GM10248 (cell line): ENCODE measurements at regions not wholly inside any gene's neighbourhood (a gene's known extent, or its start where the extent isn't known, plus 50 kb on each side); places are given as distances from the start of the nearest gene placed in this dataset.
"Not testable (repeated sequence)": the region's sequence is repeated elsewhere in the genome, so short reads cannot be mapped to it uniquely, and the experiment has no call there.

ENCODE experiments used
- CTCF ChIA-PET: fragments of 300-600 bp; sonication (Branson Sonifier 250); formaldehyde crosslinking; extraction: SDS; loops from one replicate; lab custom pipeline; 2021; ENCODE audit warnings: antibody characterized with exemption; lab: Yijun Ruan, JAX
- POLR2A ChIA-PET: fragments of 350-650 bp; sonication (Branson Sonifier 250); formaldehyde crosslinking; extraction: SDS; loops from one replicate; lab custom pipeline; 2020; ENCODE audit warnings: antibody characterized with exemption; lab: Yijun Ruan, JAX
- DNase-seq: peaks from one replicate; pipeline ENCODE4 v3.0.0; 2012; ENCODE audit errors: extremely low spot score
- TF ChIP-seq, protein P1 (sequence below): IDR thresholded peaks from 2 replicates; pipeline ENCODE4 v1.5.1; 2012; ENCODE audit warnings: mild to moderate bottlenecking, low read depth; ENCODE audit errors: extremely low read depth, missing control alignments, control extremely low read depth

DNA sequence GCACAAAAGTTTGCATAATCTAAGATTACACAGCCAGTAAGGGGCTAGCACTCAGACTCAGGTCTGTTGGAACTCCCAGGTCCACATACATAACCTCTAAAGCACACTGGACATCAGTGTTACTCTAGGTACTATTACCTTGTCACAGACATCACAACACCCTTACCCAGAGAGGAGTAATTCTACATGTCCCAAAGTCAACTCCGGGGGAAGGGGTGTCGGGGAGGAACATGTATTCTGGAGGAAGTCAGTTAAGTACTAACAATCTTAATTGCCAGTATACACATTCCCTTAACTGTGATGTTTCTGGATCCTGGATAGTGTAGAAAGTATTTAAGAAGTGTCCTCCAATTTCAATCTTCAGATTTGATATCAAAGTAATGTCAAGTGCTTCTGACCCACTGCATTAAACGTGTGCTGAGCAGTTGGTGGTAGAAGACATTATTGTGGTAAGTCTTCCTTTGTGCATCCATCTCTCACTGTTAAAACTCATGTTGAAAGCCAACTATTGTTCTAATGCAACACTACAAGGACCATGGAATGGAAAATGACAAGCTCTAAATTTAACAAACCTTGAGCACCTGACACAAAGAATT lies 155.4 kb downstream of the CRPPA start:
- CTCF ChIA-PET: interaction anchor here (1.3 kb wide), 1 partner anchor 13 kb away, joined by 3 read pairs; no protein-coding TSS in a partner anchor
- DNase-seq: no peak
- TF ChIP-seq, protein P1, sequence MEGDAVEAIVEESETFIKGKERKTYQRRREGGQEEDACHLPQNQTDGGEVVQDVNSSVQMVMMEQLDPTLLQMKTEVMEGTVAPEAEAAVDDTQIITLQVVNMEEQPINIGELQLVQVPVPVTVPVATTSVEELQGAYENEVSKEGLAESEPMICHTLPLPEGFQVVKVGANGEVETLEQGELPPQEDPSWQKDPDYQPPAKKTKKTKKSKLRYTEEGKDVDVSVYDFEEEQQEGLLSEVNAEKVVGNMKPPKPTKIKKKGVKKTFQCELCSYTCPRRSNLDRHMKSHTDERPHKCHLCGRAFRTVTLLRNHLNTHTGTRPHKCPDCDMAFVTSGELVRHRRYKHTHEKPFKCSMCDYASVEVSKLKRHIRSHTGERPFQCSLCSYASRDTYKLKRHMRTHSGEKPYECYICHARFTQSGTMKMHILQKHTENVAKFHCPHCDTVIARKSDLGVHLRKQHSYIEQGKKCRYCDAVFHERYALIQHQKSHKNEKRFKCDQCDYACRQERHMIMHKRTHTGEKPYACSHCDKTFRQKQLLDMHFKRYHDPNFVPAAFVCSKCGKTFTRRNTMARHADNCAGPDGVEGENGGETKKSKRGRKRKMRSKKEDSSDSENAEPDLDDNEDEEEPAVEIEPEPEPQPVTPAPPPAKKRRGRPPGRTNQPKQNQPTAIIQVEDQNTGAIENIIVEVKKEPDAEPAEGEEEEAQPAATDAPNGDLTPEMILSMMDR: no peak
- POLR2A ChIA-PET: no interaction called here

DNA sequence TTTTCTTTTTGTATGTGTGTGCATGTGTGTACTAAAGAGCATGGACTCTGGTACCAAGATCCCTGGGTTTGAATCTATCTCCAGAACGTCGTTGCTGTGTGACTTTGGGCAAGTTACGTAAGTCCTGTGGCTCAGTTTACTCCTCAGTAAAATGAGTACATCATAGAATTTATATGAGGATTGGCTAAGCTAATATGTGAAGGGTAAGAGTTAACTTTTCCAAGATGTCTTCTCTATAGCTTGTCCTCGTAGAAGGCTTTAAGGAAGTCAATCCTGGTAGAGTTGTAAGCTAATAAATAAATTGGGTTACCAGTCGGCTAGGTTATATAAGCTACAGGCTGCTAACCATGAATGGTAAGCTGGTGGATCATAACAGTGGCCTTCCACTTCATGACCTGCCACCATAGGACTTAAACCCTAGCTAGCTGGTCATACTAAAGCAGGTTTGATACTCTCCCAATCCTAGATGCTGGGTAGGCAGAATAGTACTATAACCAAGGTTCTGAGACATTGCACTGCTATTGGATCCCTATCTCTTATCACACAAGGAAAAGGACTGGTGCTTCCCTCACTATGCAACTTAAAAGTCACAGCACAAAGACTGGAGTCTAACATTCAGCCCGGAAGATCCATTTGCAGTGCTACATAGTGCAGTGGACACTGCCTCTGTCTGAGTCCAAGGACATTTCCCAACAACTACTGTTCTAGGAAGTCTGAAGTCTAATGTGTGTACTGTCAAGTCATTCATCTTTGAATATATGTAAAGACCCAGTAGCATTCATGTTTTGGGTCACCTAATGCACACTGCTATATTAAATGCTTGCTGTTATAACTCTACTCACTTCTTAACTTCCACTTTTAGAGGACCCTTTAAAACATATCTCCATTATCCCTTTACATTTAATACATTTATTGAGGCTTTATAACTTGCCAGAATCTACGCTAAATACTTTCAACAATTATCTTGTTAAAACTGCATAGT lies 156.2 kb downstream of the CRPPA start:
- POLR2A ChIA-PET: no interaction called here
- no peak for DNase-seq
- TF ChIP-seq, protein P1: no peak
- CTCF ChIA-PET: no interaction called here

DNA sequence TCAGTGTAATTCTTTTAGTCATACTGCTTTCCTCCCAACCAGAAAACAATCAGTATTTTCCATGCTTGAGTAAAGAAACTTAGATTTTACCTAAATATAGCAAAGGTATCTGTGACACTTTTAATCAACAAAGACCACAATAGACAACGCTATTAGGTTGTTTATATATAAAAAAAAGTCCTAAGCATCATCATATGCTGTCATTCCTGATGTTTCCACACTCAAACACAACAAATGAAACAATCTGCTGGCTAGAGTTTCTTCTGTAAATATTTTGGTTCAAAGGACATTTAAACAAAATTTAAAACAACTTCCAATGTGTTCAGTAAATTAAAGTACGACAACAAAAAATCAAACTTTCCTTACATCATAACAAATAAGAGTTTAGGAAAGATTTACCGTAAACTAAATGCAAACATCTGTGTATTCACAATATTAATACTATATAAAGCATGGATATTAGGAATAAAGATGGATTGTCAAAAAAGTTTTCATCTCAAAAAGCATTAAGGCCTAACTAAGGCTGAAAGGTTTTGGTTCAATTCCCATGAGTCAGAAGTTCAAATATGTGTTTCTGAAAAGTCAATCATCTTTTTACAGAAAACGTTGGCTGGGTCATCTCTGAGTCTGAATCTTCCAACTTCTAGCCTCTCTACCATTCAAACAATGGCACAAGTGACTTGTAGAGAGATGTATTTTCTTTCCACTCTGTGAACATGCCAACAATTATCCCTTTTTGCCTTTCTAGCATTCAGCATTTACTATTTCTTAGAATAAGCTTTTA lies 157.1 kb downstream of the CRPPA start:
- CTCF ChIA-PET: interaction anchor here (1.2 kb wide), 1 partner anchor 34 kb away, joined by 3 read pairs; no protein-coding TSS in a partner anchor
- POLR2A ChIA-PET: no interaction called here

DNA sequence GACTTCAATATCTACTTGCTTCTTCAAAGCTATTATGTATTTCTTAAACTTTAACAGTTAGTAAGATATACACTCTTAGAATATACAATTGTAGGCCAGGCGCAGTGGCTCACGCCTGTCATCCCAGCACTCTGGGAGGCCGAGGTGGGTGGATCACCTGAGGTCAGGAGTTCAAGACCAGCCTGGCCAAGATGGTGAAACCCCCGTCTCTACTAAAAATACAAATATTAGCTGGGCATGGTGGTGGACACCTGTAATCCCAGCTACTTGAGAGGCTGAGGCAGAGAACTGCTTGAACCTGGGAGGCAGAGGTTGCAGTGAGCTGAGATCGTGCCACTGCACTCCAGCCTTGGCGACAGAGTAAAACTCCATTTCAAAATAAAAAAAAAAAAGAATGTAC lies 158.0 kb downstream of the CRPPA start:
- POLR2A ChIA-PET, DNase-seq: not testable (repeated sequence)
- CTCF ChIA-PET: interaction anchor here (1.2 kb wide), 1 partner anchor 35 kb away, joined by 3 read pairs; no protein-coding TSS in a partner anchor

More for the DNA sequence above, 157.1 kb downstream of the CRPPA start:
- no peak for DNase-seq
- TF ChIP-seq, protein P1: no peak

DNA sequence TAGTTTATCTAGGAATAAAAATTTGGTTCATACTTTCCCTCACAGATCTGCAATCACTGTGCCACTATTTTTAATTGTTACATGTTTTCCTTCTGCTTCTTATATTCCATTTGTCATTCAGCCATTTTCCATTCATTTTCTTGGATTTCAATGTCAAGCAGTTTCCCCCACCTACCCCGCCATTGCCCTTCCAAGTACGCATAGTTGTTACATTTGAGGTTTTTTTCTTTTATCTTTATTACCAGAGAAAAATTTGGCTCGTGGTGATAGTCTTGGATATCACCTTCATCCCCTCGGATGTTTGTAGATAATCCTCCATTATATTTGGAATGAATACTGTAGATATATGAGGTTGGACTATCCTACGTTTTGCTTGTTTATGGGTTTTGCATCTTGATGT lies 159.7 kb downstream of the CRPPA start:
- ChIA-PET CTCF (no interaction called here), POLR2A (no interaction called here)
- TF ChIP-seq, protein P1: no peak
- DNase-seq: no peak

DNA sequence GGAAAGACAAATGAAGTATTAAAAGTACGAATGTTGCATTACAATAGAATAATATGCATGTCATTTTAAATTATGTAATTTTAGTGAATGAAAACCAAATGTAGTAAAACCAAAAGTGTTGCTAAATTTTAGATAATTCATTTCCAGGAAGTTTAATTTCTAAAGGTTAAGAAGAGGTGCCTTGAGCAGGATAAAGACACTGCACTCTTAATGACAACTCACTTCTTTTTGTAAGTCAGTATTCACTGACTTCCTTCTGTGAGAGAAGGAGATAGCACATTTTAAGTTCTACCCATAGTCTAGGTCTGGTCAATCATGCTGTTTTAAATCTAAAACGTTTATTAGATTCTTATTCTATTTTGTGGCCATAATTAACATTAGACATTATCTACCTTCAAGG lies 160.2 kb downstream of the CRPPA start:
- CTCF ChIA-PET: no interaction called here
- TF ChIP-seq, protein P1: no peak
- no peak for DNase-seq
- POLR2A ChIA-PET: no interaction called here
